ENCODE measurements at regions not wholly inside any gene's neighbourhood (a gene's known extent, or its start where the extent isn't known, plus 50 kb on each side); places are given as distances from the start of the nearest gene placed in this dataset.
"Not testable (repeated sequence)": the region's sequence is repeated elsewhere in the genome, so short reads cannot be mapped to it uniquely, and the experiment has no call there.

GRCh38 chr6:51153109-51153508, 334.4 kb downstream of the TFAP2B start:
- no peak for DNase-seq (ENCODE audit: low read depth)

GRCh38 chr6:51154925-51155324, 336.3 kb downstream of the TFAP2B start:
- DNase-seq (ENCODE audit: low read depth): not testable (repeated sequence)

- not testable (repeated sequence) for DNase-seq (ENCODE audit: low read depth)
These were observed 340.6 kb downstream of the TFAP2B start for GRCh38 chr6:51159260-51159659.

- DNase-seq (ENCODE audit: low read depth): no peak
These were observed 343.1 kb downstream of the TFAP2B start for GRCh38 chr6:51161752-51162151.

GRCh38 chr6:51163843-51164529, 345.3 kb downstream of the TFAP2B start:
- no peak for DNase-seq (ENCODE audit: low read depth)

GRCh38 chr6:51166914-51167313, 348.2 kb downstream of the TFAP2B start:
- DNase-seq (ENCODE audit: low read depth): no peak

- no peak for DNase-seq (ENCODE audit: low read depth)
These were observed 348.8 kb downstream of the TFAP2B start for GRCh38 chr6:51167468-51167867.

- DNase-seq (ENCODE audit: low read depth): no peak
These were observed 364.2 kb downstream of the TFAP2B start for GRCh38 chr6:51182827-51183226.

GRCh38 chr6:51184046-51184445, 365.4 kb downstream of the TFAP2B start:
- DNase-seq (ENCODE audit: low read depth): no peak

GRCh38 chr6:51193163-51193562, 374.5 kb downstream of the TFAP2B start:
- DNase-seq (ENCODE audit: low read depth): not testable (repeated sequence)

- no peak for DNase-seq (ENCODE audit: low read depth)
These were observed 380.5 kb downstream of the TFAP2B start for GRCh38 chr6:51199105-51199552.

- no peak for DNase-seq (ENCODE audit: low read depth)
These were observed 381.1 kb downstream of the TFAP2B start for GRCh38 chr6:51199733-51200260.

GRCh38 chr6:51200676-51201075, 382.0 kb downstream of the TFAP2B start:
- no peak for DNase-seq (ENCODE audit: low read depth)

GRCh38 chr6:51202653-51203052, 384.0 kb downstream of the TFAP2B start:
- DNase-seq (ENCODE audit: low read depth): not testable (repeated sequence)

- no peak for DNase-seq (ENCODE audit: low read depth)
These were observed 384.8 kb downstream of the TFAP2B start for GRCh38 chr6:51203504-51203903.

- not testable (repeated sequence) for DNase-seq (ENCODE audit: low read depth)
These were observed 388.0 kb downstream of the TFAP2B start for GRCh38 chr6:51206686-51207085.

GRCh38 chr6:51209651-51210050, 391.0 kb downstream of the TFAP2B start:
- DNase-seq (ENCODE audit: low read depth): no peak

GRCh38 chr6:51213811-51214210, 395.1 kb downstream of the TFAP2B start:
- DNase-seq (ENCODE audit: low read depth): no peak

- no peak for DNase-seq (ENCODE audit: low read depth)
These were observed 395.8 kb downstream of the TFAP2B start for GRCh38 chr6:51214442-51214841.

- DNase-seq (ENCODE audit: low read depth): no peak
These were observed 399.5 kb downstream of the TFAP2B start for GRCh38 chr6:51218181-51218580.

GRCh38 chr6:51224580-51225240, 406.0 kb downstream of the TFAP2B start:
- not testable (repeated sequence) for DNase-seq (ENCODE audit: low read depth)

GRCh38 chr6:51241376-51241775, 422.7 kb downstream of the TFAP2B start:
- no peak for DNase-seq (ENCODE audit: low read depth)

- no peak for DNase-seq (ENCODE audit: low read depth)
These were observed 431.1 kb downstream of the TFAP2B start for GRCh38 chr6:51249798-51250197.
